NOMO-1 treated with DMSO at 0.1 percent for 48 hours (cell line): ENCODE measurements at regions not wholly inside any gene's neighbourhood (a gene's known extent, or its start where the extent isn't known, plus 50 kb on each side); places are given as distances from the start of the nearest gene placed in this dataset.
A peak's percentile ranks its signal among the peaks of the same experiment; 100 is the strongest.

Source experiments
- DNase-seq: peaks from one replicate; lab custom pipeline; 2025; ENCODE audit not compliant: unreplicated experiment; lab: John Stamatoyannopoulos, UW

GRCh38 chr10:78549140-78549935, 515.7 kb downstream of the RPS24 start:
- DNase-seq: peak; percentile 30

DNA sequence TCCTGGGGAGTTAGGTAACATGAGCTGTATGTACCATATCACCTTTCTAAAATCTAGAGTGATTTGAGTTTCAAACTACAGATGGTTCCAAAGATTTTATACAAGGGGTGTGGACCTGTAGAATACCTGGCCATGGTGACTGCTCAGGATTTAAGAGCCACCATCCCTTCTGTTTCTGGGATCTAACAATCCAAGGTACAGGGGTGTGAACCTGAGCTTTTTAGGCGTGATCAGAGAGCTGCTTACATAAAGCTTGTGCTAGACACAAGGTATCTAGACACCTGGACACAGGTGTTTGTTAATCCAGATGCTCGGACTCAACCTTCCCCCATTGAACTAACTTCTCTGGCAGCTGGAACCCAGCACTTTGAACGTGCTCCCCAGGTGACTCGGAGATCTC, 516.4 kb downstream of the RPS24 start:
- DNase-seq: no peak

- DNase-seq: no peak
Measured at GRCh38 chr10:78550716-78551115, 517.1 kb downstream of the RPS24 start.

DNA sequence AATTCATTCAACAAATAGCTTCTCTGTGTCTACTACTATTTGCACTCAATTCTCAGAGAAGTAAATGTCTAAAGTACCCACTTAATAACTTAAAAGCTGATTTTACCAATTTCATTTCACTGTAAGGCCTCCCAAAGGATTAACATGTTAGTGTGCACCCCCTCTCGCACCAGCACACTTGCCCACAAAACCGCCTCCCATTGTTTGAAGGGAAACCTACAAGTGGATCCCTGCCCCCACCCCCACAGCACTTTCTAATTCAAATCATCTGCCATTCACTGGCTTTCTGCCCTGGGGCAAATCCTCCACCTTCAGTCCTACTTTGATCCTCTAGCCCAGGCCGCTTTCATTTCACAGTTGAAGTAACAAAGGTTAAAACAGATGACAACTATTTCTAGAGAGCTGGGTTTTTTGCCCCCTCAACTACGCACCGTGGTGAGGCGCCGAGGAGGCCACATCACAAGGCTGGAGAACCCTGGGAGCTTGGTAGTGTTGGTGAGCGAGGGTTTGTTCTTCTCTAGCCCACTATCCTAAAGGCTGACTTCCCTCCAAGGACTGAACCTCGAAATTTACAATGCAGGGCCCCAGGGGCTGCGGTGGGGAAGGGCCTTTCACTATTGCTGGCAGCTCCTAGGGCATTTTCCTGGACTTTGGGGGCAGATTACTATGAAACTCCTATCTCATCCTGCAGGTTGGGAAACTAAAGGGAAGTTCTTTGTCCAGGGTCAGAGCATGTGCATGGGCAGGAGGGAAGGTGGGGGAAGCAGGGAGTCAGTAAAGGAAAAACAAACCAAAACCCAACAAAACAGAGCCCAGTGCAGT, 517.4 kb upstream of the ZMIZ1 start:
- DNase-seq: no peak

GRCh38 chr10:78552261-78552811, 516.4 kb upstream of the ZMIZ1 start:
- DNase-seq: no peak

GRCh38 chr10:78553792-78554191, 515.0 kb upstream of the ZMIZ1 start:
- no peak for DNase-seq

GRCh38 chr10:78555128-78555527, 513.6 kb upstream of the ZMIZ1 start:
- DNase-seq: no peak

DNA sequence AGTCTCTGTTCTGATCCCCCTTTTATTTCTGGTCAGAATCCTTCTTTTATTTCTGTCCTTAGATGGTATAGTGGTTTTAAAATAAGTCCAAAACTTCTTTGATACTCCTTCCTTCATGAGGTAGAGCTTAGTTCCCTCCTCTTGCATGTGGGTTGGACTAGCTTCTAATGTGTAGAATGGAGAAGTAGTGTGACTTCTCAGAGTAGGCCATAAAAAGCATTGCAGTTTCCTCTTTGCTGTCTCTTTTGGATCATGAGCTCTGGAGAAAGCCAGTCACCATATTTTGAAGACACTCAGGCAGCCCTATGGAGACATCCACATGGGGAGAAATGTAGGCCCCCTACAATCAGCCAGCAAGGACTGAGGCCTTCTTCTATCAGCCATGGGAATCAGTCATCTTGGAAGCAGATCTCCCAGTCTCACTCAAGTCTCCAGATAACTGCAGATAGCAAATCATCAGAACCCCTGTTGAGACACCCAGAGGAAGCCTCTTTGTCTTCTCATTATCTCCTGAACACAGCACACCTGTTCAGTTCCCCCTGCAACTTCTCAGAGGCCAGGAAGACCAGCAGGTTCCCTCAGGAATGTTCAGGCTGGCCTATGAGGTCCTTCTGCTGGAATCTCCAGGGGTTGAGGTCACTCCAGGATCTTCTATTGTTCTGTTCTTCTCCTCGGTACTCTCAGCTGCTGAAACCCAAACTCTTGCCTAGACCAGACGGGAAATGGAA, 511.9 kb upstream of the ZMIZ1 start:
- DNase-seq: peak; percentile 82

- DNase-seq: no peak
Measured at GRCh38 chr10:78557433-78557925, 511.3 kb upstream of the ZMIZ1 start.

- no peak for DNase-seq
Measured at GRCh38 chr10:78559661-78560340, 509.0 kb upstream of the ZMIZ1 start.

DNA sequence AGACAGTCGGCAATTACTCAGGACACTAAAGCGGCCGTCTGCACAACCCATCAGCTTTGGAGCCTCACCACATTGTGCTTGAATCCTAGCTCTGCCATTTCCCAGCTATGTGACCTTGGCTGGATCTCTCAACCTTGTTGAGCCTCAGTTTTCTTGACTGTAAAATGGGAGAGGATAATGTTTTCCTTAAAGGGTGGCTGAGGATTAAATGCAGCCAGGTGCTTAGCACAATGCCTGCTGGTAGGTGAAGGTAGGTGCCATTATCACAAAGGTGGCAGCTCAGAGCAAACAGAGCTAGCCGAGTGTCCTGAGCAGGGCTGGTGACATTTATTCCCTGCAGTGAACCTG, 508.5 kb upstream of the ZMIZ1 start:
- no peak for DNase-seq

DNA sequence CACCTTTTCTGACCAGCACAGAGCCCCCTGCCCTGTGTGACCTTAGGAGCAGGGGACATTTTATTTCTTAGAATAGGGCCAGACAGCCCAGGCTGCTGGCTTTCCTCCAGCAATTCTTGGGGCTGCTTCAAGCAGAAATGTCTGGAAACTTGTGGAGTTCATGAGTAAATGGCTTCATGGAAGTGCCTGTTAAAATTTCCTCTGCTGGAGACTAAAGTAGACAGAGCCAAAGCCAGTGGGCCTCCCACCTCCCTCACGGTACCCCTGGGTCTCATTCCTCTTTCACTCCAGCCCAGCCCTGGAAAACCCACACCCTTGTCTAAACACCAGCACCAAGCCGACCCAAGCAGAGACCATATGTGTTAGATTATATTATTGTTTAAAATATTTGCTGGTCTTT, 505.5 kb upstream of the ZMIZ1 start:
- no peak for DNase-seq

GRCh38 chr10:78565841-78566240, 502.9 kb upstream of the ZMIZ1 start:
- no peak for DNase-seq

- no peak for DNase-seq
Measured at GRCh38 chr10:78566284-78567111, 502.3 kb upstream of the ZMIZ1 start.

- DNase-seq: peak; percentile 32
Measured at GRCh38 chr10:78567680-78568455, 500.9 kb upstream of the ZMIZ1 start.

DNA sequence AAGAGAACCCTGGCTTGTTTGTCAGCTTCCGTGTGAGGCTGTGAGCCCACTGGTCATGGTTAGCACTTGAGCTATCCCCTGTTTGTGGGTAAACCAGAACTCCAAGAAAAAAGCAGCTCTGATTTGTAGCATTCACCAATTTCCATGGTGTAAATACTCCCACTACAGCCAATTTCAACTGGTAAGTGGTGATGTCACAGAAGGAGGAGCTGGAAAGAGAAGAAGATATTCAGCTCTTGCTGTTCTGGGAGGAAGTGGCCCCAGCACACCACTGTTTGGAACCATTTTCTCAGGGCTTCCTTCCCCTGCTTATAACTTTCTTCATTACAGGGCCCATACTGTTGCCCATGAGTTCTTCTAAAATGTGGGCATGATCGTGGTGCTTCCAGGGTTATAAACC, 500.1 kb upstream of the ZMIZ1 start:
- DNase-seq: peak; percentile 26

DNA sequence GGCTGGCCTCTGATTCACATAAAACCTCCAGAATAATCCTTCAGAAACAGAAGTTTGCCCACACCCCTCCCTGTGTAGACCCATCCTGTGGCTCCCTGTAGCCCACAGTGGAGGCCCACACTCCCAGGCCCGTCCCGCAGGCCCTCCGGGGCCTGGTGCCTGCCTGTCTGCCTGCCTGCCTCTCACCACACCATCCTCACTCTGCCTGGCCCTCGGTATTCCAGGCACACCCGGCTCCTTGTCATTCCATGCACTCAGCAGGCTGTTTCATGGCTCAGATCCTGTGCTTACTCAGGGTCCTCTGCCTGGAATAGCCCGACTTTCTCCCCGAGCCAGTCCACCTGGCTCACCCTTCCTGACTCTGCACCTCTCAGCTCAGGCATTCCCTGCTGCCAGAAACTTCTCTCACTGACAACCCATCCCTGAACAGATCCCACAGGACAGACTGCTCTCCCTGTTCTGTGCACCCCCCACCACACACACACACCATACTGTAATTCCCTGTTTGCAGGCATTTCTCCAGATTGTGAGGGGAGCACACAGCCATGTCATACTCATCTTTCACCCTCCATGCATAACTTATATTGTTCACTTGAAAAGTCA, 498.0 kb upstream of the ZMIZ1 start:
- DNase-seq: no peak

DNA sequence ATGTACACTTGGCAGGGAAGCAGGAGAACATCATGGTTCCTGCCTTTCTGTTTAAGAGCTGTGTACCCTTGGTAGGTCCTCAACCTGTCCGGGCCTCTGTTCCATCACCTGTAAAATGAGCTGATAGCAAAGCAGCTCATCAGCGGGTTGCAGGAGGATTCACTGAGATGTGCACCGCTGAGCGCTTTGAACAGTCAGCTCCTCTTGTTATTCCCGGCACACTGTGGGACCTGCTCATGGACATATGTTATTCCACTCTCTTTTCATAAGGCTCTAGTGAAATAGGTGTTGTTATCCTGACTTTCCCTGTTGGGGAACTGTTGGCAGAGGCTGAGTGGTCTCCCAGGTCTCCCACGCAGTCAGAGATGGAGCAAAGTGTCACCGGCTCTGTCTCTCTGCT, 497.5 kb upstream of the ZMIZ1 start:
- no peak for DNase-seq

GRCh38 chr10:78571891-78572290, 496.9 kb upstream of the ZMIZ1 start:
- DNase-seq: no peak
